HL-60 (cell line): ENCODE measurements at regions not wholly inside any gene's neighbourhood (a gene's known extent, or its start where the extent isn't known, plus 50 kb on each side); places are given as distances from the start of the nearest gene placed in this dataset.

ENCODE experiments used
- DNase-seq, 2 experiments: peaks; one replicate each; pipeline ENCODE4 v3.0.0-alpha.2; 2010 to 2020; ENCODE audit warnings: low read depth in 1 of 2, low spot score in 1 of 2
- H3K27ac ChIP-seq: fragments of 250-450 bp; sonication (Bioruptor Pico); replicated peaks from 2 replicates; pipeline ENCODE4 v1.5.1; 2020; ENCODE audit warnings: mild to moderate bottlenecking, moderate library complexity
- H3K27me3 ChIP-seq: fragments of 250-450 bp; sonication (Bioruptor Pico); 2 replicates; pipeline ENCODE4 v1.5.1; 2021; ENCODE audit warnings: mild to moderate bottlenecking, moderate library complexity; ENCODE audit not compliant: insufficient read depth, poor library complexity, severe bottlenecking
- H3K4me3 ChIP-seq: replicated peaks from 2 replicates; pipeline ENCODE4 v1.5.1; 2011; ENCODE audit warnings: mild to moderate bottlenecking, control low read depth, low read length; ENCODE audit not compliant: insufficient read depth
- CTCF ChIP-seq: IDR thresholded peaks from one replicate; pipeline ENCODE4 v1.5.1; 2011; ENCODE audit warnings: low read length, control low read depth, inconsistent platforms; ENCODE audit not compliant: insufficient read depth
- GABPA ChIP-seq: IDR thresholded peaks from 2 replicates; pipeline ENCODE4 v1.6.1; 2012; ENCODE audit warnings: low read depth
- POLR2AphosphoS5 ChIP-seq: IDR thresholded peaks from 2 replicates; pipeline ENCODE4 v1.6.1; 2012; ENCODE audit warnings: low read depth
- REST ChIP-seq: IDR thresholded peaks from 2 replicates; pipeline ENCODE4 v1.6.1; 2012; ENCODE audit warnings: low read depth; ENCODE audit not compliant: insufficient replicate concordance
- SPI1 ChIP-seq: IDR thresholded peaks from 2 replicates; pipeline ENCODE4 v1.6.1; 2012; ENCODE audit warnings: low read depth, mild to moderate bottlenecking, borderline replicate concordance

- Histone ChIP-seq H3K27ac (no peak overlapping the region), H3K27me3 (no peaks in the 10 kb centered on the region), H3K4me3 (no peak overlapping the region)
- TF ChIP-seq REST (no peak), GABPA (no peak), CTCF (no peak), POLR2AphosphoS5 (no peak), SPI1 (no peak)
- DNase-seq, result no peak
These were observed 128.0 kb upstream of the C1GALT1 start for GRCh38 chr7:7054252-7054830.

- DNase-seq, result no peak
- Histone ChIP-seq H3K27me3 (no peaks in the 10 kb centered on the region), H3K4me3 (no peak overlapping the region), H3K27ac (no peak overlapping the region)
- TF ChIP-seq REST (no peak), SPI1 (no peak), CTCF (no peak), POLR2AphosphoS5 (no peak), GABPA (no peak)
These were observed 121.3 kb upstream of the C1GALT1 start for GRCh38 chr7:7060828-7061599.

GRCh38 chr7:7077945-7078344 lies 104.4 kb upstream of the C1GALT1 start:
- H3K27ac ChIP-seq, result no peak overlapping the region
- DNase-seq, result no peak
- no peak overlapping the region for H3K4me3 ChIP-seq
- TF ChIP-seq CTCF (no peak), REST (no peak), GABPA (no peak), SPI1 (no peak), POLR2AphosphoS5 (no peak)
- H3K27me3 ChIP-seq, result no peaks in the 10 kb centered on the region
